IMR-90 (cell line): ENCODE measurements at regions not wholly inside any gene's neighbourhood (a gene's known extent, or its start where the extent isn't known, plus 50 kb on each side); places are given as distances from the start of the nearest gene placed in this dataset.

Experiments used
- CTCF ChIP-seq: conservative IDR thresholded peaks from 2 replicates; pipeline ENCODE4 v1.5.1; 2012; ENCODE audit warnings: mild to moderate bottlenecking, low read depth, low read length, improper control_type of control experiment
- MXI1 ChIP-seq: IDR thresholded peaks from 2 replicates; pipeline ENCODE4 v1.6.1; 2012; ENCODE audit warnings: low read depth, mild to moderate bottlenecking, low read length, moderate library complexity, borderline replicate concordance
- POLR2A ChIP-seq: IDR thresholded peaks from 2 replicates; pipeline ENCODE4 v1.6.1; 2012; ENCODE audit warnings: mild to moderate bottlenecking, low read depth, low read length
- RAD21 ChIP-seq: IDR thresholded peaks from 2 replicates; pipeline ENCODE4 v1.6.1; 2012; ENCODE audit warnings: low read length, improper control_type of control experiment
- RFX5 ChIP-seq: IDR thresholded peaks from 2 replicates; pipeline ENCODE4 v1.8.0; 2012; ENCODE audit warnings: low read depth, mild to moderate bottlenecking, low read length, moderate library complexity
- SMC3 ChIP-seq: fragments of 150-350 bp; IDR thresholded peaks from 2 replicates; pipeline ENCODE4 v1.6.1; 2016; ENCODE audit warnings: low read depth, mild to moderate bottlenecking, antibody characterized with exemption, low read length, moderate library complexity
- USF2 ChIP-seq: fragments of 150-350 bp; IDR thresholded peaks from 2 replicates; pipeline ENCODE4 v1.6.1; 2017; ENCODE audit warnings: mild to moderate bottlenecking, antibody characterized with exemption, low read length, low read depth

- TF ChIP-seq RAD21: no peak
- TF ChIP-seq RFX5: no peak
- TF ChIP-seq USF2: no peak
- TF ChIP-seq CTCF: no peak
- TF ChIP-seq MXI1: no peak
- TF ChIP-seq POLR2A: no peak
- TF ChIP-seq SMC3: no peak
Measured at GRCh38 chr9:115492869-115493268, 374.9 kb upstream of the TNC start.
